ENCODE measurements at regions not wholly inside any gene's neighbourhood (a gene's known extent, or its start where the extent isn't known, plus 50 kb on each side); places are given as distances from the start of the nearest gene placed in this dataset.

GRCh38 chr2:234679301-234679740 is 182.4 kb upstream of the ARL4C start:
- no peak for TF ChIP-seq EP300 (IDR thresholded peaks at IDR 0.05; ENCODE audit: borderline replicate concordance)
- no peak for TF ChIP-seq REST (IDR thresholded peaks at IDR 0.05; ENCODE audit: low read depth)
- TF ChIP-seq RAD21 (IDR thresholded peaks at IDR 0.05; ENCODE audit: low read depth): no peak
- no peak for TF ChIP-seq YY1 (IDR thresholded peaks at IDR 0.05; ENCODE audit: low read depth)
- TF ChIP-seq CEBPB (IDR thresholded peaks at IDR 0.05): no peak
- TF ChIP-seq USF1 (IDR thresholded peaks at IDR 0.05): no peak
